OCI-LY7 (cell line): ENCODE measurements at regions not wholly inside any gene's neighbourhood (a gene's known extent, or its start where the extent isn't known, plus 50 kb on each side); places are given as distances from the start of the nearest gene placed in this dataset.

Experiments
- CTCF ChIP-seq: fragments of 200-600 bp; sonication (generic); conservative IDR thresholded peaks from 2 replicates; pipeline ENCODE4 v1.5.1; 2014; ENCODE audit warnings: mild to moderate bottlenecking, antibody characterized with exemption, low read length, moderate library complexity, mixed read lengths
- EZH2phosphoT487 ChIP-seq: fragments of 200-600 bp; sonication (generic); IDR thresholded peaks from 2 replicates; pipeline ENCODE4 v1.6.1; 2018; ENCODE audit warnings: low read depth, borderline replicate concordance, mild to moderate bottlenecking, mixed run types, antibody characterized with exemption, low read length, moderate library complexity, mixed read lengths

GRCh38 chr3:74839566-74839965, 225.1 kb upstream of the CNTN3 start:
- no peak for TF ChIP-seq CTCF
- TF ChIP-seq EZH2phosphoT487: no peak
